Parathyroid adenoma (tissue), 2 donors: ENCODE measurements at regions not wholly inside any gene's neighbourhood (a gene's known extent, or its start where the extent isn't known, plus 50 kb on each side); places are given as distances from the start of the nearest gene placed in this dataset.
"Not testable (repeated sequence)": the region's sequence is repeated elsewhere in the genome, so short reads cannot be mapped to it uniquely, and the experiment has no call there.

Experiments
- H2AFZ ChIP-seq: fragments of 300-600 bp; sonication (generic); one replicate; pipeline ENCODE4 v1.7.0; 2017; ENCODE audit warnings: antibody characterized with exemption, mild to moderate bottlenecking
- H3K27ac ChIP-seq: fragments of 300-600 bp; sonication (generic); one replicate; pipeline ENCODE4 v1.7.0; 2017
- H3K27me3 ChIP-seq: fragments of 300-600 bp; sonication (generic); one replicate; pipeline ENCODE4 v1.7.0; 2017; ENCODE audit warnings: low read length; ENCODE audit not compliant: control insufficient read depth, insufficient read depth
- H3K36me3 ChIP-seq: fragments of 300-600 bp; sonication (generic); one replicate; pipeline ENCODE4 v1.7.0; 2017; ENCODE audit warnings: low read length; ENCODE audit not compliant: control insufficient read depth, insufficient read depth
- H3K4me1 ChIP-seq: fragments of 300-600 bp; sonication (generic); one replicate; pipeline ENCODE4 v1.7.0; 2017; ENCODE audit warnings: control low read depth
- H3K4me2 ChIP-seq: fragments of 300-600 bp; sonication (generic); one replicate; pipeline ENCODE4 v1.7.0; 2017; ENCODE audit warnings: low read length
- H3K4me3 ChIP-seq: fragments of 300-600 bp; sonication (generic); one replicate; pipeline ENCODE4 v1.7.0; 2017; ENCODE audit warnings: low read depth, low read length
- H3K79me2 ChIP-seq: fragments of 300-600 bp; sonication (generic); one replicate; pipeline ENCODE4 v1.7.0; 2017; ENCODE audit warnings: control low read depth
- H3K9ac ChIP-seq: fragments of 300-600 bp; sonication (generic); one replicate; pipeline ENCODE4 v1.7.0; 2017; ENCODE audit warnings: mild to moderate bottlenecking
- H3K9me3 ChIP-seq: fragments of 300-600 bp; sonication (generic); one replicate; pipeline ENCODE4 v1.7.0; 2017; ENCODE audit warnings: low read length; ENCODE audit not compliant: control insufficient read depth
- TF ChIP-seq, protein P1 (sequence below): fragments of 300-600 bp; sonication (generic); IDR thresholded peaks from one replicate; pipeline ENCODE4 v1.7.0; 2017; ENCODE audit warnings: antibody characterized with exemption, mild to moderate bottlenecking
- donor health status: primary hyperparathyroidism.

DNA sequence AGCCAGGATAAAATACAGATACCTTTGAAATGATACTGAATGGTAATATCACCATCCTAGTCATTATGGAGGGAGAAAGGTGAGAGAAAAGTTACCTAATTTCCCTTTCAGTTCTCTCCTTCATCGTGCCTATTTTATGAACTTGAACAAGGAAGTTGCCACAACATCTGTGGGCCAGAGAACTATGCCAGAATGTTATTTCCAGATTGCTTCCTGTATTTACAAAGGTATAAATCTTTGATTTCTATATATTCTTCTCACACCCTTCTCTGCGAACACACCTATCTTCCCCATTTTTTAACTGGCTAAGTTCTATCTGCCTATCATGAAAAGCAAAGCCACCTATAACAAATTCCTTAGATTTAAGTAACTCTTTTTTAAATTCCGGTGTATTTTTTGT is 163.6 kb upstream of the GRM7 start:
- TF ChIP-seq, protein P1, sequence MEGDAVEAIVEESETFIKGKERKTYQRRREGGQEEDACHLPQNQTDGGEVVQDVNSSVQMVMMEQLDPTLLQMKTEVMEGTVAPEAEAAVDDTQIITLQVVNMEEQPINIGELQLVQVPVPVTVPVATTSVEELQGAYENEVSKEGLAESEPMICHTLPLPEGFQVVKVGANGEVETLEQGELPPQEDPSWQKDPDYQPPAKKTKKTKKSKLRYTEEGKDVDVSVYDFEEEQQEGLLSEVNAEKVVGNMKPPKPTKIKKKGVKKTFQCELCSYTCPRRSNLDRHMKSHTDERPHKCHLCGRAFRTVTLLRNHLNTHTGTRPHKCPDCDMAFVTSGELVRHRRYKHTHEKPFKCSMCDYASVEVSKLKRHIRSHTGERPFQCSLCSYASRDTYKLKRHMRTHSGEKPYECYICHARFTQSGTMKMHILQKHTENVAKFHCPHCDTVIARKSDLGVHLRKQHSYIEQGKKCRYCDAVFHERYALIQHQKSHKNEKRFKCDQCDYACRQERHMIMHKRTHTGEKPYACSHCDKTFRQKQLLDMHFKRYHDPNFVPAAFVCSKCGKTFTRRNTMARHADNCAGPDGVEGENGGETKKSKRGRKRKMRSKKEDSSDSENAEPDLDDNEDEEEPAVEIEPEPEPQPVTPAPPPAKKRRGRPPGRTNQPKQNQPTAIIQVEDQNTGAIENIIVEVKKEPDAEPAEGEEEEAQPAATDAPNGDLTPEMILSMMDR: no peak
- H3K4me1 ChIP-seq: no peaks in the 10 kb centered on the region

DNA sequence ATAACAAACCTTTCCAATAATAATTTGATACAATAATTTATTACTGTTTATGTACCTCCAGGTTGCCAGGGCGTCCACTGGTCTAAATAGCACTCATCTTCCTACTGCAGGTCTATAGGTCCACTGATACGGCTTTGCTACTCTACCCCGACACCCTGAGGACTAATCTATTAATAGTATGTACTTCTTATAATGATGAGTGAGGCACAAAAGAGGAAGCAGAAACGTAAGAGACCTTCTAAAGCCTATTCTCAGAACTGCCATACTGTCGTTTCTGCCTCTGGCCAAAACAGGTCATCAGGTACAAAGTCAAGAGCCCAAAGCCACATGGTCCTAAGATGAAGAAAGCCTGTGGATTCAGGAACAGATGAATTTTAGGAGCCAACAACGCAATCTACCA is 163.2 kb upstream of the GRM7 start:
- Histone ChIP-seq H2AFZ (no peak overlapping the region), H3K9ac (no peak overlapping the region), H3K79me2 (no peaks in the 10 kb centered on the region), H3K9me3 (no peaks in the 10 kb centered on the region), H3K4me2 (no peak overlapping the region), H3K4me1 (no peaks in the 10 kb centered on the region), H3K27me3 (no peaks in the 10 kb centered on the region), H3K27ac (no peak overlapping the region), H3K36me3 (no peaks in the 10 kb centered on the region), H3K4me3 (no peak overlapping the region)
- TF ChIP-seq, protein P1: no peak

More for the DNA sequence above, 163.6 kb upstream of the GRM7 start:
- H3K27me3 ChIP-seq: no peaks in the 10 kb centered on the region
- no peak overlapping the region for H3K4me2 ChIP-seq
- H2AFZ ChIP-seq: no peak overlapping the region
- no peaks in the 10 kb centered on the region for H3K9me3 ChIP-seq
- H3K36me3 ChIP-seq: no peaks in the 10 kb centered on the region
- H3K79me2 ChIP-seq: no peaks in the 10 kb centered on the region
- H3K4me3 ChIP-seq: no peak overlapping the region
- no peak overlapping the region for H3K27ac ChIP-seq
- H3K9ac ChIP-seq: no peak overlapping the region

DNA sequence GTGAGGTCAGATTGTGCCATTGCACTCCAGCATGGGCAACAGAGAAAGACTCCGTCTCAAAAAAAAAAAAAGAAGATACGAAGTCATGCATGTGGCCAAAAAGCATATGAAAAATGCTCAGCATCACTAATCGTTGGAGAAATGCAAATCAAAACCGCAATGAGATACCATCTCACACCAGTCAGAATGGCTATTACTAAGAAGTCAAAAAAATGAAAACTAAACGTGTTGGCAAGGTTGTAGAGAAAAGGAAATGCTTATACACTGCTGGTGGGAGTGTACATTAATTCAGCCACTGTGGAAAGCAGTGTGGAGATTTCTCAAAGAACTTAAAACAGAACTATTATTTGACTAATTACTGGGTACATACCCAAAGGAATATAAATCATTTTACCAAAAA is 156.1 kb upstream of the GRM7 start:
- not testable (repeated sequence) for H3K4me1 ChIP-seq, H3K79me2 ChIP-seq, H3K27me3 ChIP-seq, H3K9me3 ChIP-seq, H3K4me3 ChIP-seq, H3K4me2 ChIP-seq, H2AFZ ChIP-seq, H3K36me3 ChIP-seq, H3K9ac ChIP-seq, H3K27ac ChIP-seq

GRCh38 chr3:6706777-6707176 is 154.1 kb upstream of the GRM7 start:
- TF ChIP-seq, protein P1: no peak
- Histone ChIP-seq H3K27me3 (no peaks in the 10 kb centered on the region), H3K4me3 (no peak overlapping the region), H3K9ac (no peak overlapping the region), H2AFZ (no peak overlapping the region), H3K4me1 (no peaks in the 10 kb centered on the region), H3K79me2 (no peaks in the 10 kb centered on the region), H3K9me3 (no peaks in the 10 kb centered on the region), H3K4me2 (no peak overlapping the region), H3K27ac (no peak overlapping the region), H3K36me3 (no peaks in the 10 kb centered on the region)

DNA sequence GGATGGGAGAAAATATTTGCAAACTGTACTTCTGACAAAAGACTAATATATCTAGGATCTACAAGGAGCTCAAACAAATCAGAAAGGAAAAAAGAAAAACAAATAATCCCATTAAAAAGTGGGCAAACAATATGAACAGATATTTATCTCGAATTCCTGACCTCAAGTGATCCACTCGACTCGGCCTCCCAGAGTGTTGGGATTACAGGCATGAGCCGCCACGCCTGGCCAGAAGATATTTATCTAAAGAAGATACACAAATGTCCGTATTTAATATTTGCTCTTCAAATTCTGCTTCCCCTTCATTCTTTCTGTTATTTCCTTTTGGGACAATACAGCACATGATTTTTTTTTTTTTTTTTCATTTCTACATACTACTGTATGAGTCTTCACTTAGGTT is 151.7 kb upstream of the GRM7 start:
- Histone ChIP-seq H3K36me3 (no peaks in the 10 kb centered on the region), H3K27me3 (no peaks in the 10 kb centered on the region), H3K9me3 (no peaks in the 10 kb centered on the region), H3K4me1 (no peaks in the 10 kb centered on the region), H3K9ac (no peak overlapping the region), H3K4me2 (no peak overlapping the region), H3K4me3 (no peak overlapping the region), H3K79me2 (no peaks in the 10 kb centered on the region), H2AFZ (no peak overlapping the region), H3K27ac (no peak overlapping the region)
- TF ChIP-seq, protein P1: no peak
